Tongue (tissue), 1 donor: ENCODE measurements at regions not wholly inside any gene's neighbourhood (a gene's known extent, or its start where the extent isn't known, plus 50 kb on each side); places are given as distances from the start of the nearest gene placed in this dataset.

Experiments used
- DNase-seq: peaks from one replicate; pipeline ENCODE4 v3.0.0-alpha.2; 2015

GRCh38 chr2:167900435-167901114 is 346.8 kb downstream of the STK39 start:
- no peak for DNase-seq

GRCh38 chr2:167898340-167898739 is 349.1 kb downstream of the STK39 start:
- DNase-seq = no peak

GRCh38 chr2:167891841-167892240 is 355.6 kb downstream of the STK39 start:
- DNase-seq = no peak

GRCh38 chr2:167890739-167891138 is 356.7 kb downstream of the STK39 start:
- DNase-seq = peak; percentile 53

GRCh38 chr2:167880415-167880814 is 367.0 kb downstream of the STK39 start:
- no peak for DNase-seq

- DNase-seq = peak; percentile 24
Measured at GRCh38 chr2:167875529-167875928, 371.9 kb downstream of the STK39 start.

GRCh38 chr2:167874812-167875211 is 372.6 kb downstream of the STK39 start:
- DNase-seq = no peak

GRCh38 chr2:167871286-167871685 is 376.1 kb downstream of the STK39 start:
- DNase-seq = no peak

GRCh38 chr2:167869200-167869599 is 378.2 kb downstream of the STK39 start:
- no peak for DNase-seq

GRCh38 chr2:167863377-167863776 is 384.0 kb downstream of the STK39 start:
- no peak for DNase-seq

GRCh38 chr2:167862782-167863181 is 384.6 kb downstream of the STK39 start:
- DNase-seq = no peak

GRCh38 chr2:167862296-167862695 is 385.1 kb downstream of the STK39 start:
- DNase-seq = no peak

GRCh38 chr2:167861574-167862193 is 385.7 kb downstream of the STK39 start:
- no peak for DNase-seq

- DNase-seq = no peak
Measured at GRCh38 chr2:167860082-167860481, 387.3 kb downstream of the STK39 start.

GRCh38 chr2:167859676-167860075 is 387.7 kb downstream of the STK39 start:
- DNase-seq = no peak

- no peak for DNase-seq
Measured at GRCh38 chr2:167858086-167858485, 389.3 kb downstream of the STK39 start.

- no peak for DNase-seq
Measured at GRCh38 chr2:167857416-167857815, 390.0 kb downstream of the STK39 start.

- no peak for DNase-seq
Measured at GRCh38 chr2:167856190-167856589, 391.2 kb downstream of the STK39 start.

- no peak for DNase-seq
Measured at GRCh38 chr2:167855211-167855610, 392.2 kb downstream of the STK39 start.

GRCh38 chr2:167853717-167854116 is 393.7 kb downstream of the STK39 start:
- DNase-seq = no peak

GRCh38 chr2:167851876-167852275 is 395.5 kb downstream of the STK39 start:
- DNase-seq = no peak

- DNase-seq = no peak
Measured at GRCh38 chr2:167851323-167851860, 396.0 kb downstream of the STK39 start.

GRCh38 chr2:167844714-167845530 is 402.5 kb downstream of the STK39 start:
- DNase-seq = peak; percentile 26
